ENCODE measurements at regions not wholly inside any gene's neighbourhood (a gene's known extent, or its start where the extent isn't known, plus 50 kb on each side); places are given as distances from the start of the nearest gene placed in this dataset.

GRCh38 chr2:183219888-183220287 lies 95.6 kb downstream of the NUP35 start:
- peaks cover 8% of the 10 kb centered on the region; the same call in 1 of the 3 replicates for H3K4me1 Mint-ChIP-seq
- Histone ChIP-seq H3K4me1 (ENCODE audit: insufficient read depth) (0 out of 2 replicates have a peak, but pooled peaks cover 5% of the 10 kb centered on the region), H4K20me1 (replicated peaks; ENCODE audit: insufficient read depth) (no peaks in the 10 kb centered on the region), H3K79me2 (replicated peaks; ENCODE audit: insufficient read depth) (no peaks in the 10 kb centered on the region), H3K9me2 (ENCODE audit: insufficient read depth) (no peaks in the 10 kb centered on the region), H3K4me2 (no peak overlapping the region), H2AFZ (no peak overlapping the region), H3F3A (replicated peaks; ENCODE audit: low read depth) (no peaks in the 10 kb centered on the region), H3K36me3 (ENCODE audit: insufficient read depth) (no peaks in the 10 kb centered on the region), H3K27me3 (ENCODE audit: insufficient read depth) (no peaks in the 10 kb centered on the region), H3K4me3 (no peak overlapping the region), H3K27ac (ENCODE audit: low read depth) (no peak overlapping the region)
- ATAC-seq (no peak), DNase-seq (ENCODE audit: low spot score) (no peak)
- no peaks in the 10 kb centered on the region for H3K36me3 Mint-ChIP-seq (ENCODE audit: low read depth)
- H3K27ac Mint-ChIP-seq: no peak overlapping the region
- TF ChIP-seq REST (IDR thresholded peaks at IDR 0.05; ENCODE audit: unreplicated experiment) (no peak), ZNF331 (CRISPR knock-in tag; IDR thresholded peaks at IDR 0.05; ENCODE audit: low read depth) (no peak), NANOG (IDR thresholded peaks at IDR 0.05; ENCODE audit: borderline replicate concordance) (no peak), EZH2 (IDR thresholded peaks at IDR 0.05; ENCODE audit: low read depth, unreplicated experiment) (no peak), ZNF114 (CRISPR knock-in tag; IDR thresholded peaks at IDR 0.05) (no peak), POLR2AphosphoS5 (IDR thresholded peaks at IDR 0.05; ENCODE audit: low read depth) (no peak), CREB1 (CRISPR knock-in tag; IDR thresholded peaks at IDR 0.05; ENCODE audit: low read depth) (no peak), EZH2phosphoT487 (IDR thresholded peaks at IDR 0.05; ENCODE audit: unreplicated experiment) (no peak), JUNB (IDR thresholded peaks at IDR 0.05; ENCODE audit: unreplicated experiment) (no peak), STAT1 (IDR thresholded peaks at IDR 0.05; ENCODE audit: unreplicated experiment) (no peak)
- TF ChIP-seq, protein P1, sequence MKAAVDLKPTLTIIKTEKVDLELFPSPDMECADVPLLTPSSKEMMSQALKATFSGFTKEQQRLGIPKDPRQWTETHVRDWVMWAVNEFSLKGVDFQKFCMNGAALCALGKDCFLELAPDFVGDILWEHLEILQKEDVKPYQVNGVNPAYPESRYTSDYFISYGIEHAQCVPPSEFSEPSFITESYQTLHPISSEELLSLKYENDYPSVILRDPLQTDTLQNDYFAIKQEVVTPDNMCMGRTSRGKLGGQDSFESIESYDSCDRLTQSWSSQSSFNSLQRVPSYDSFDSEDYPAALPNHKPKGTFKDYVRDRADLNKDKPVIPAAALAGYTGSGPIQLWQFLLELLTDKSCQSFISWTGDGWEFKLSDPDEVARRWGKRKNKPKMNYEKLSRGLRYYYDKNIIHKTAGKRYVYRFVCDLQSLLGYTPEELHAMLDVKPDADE (IDR thresholded peaks at IDR 0.05): no peak
- TF ChIP-seq, protein P2, sequence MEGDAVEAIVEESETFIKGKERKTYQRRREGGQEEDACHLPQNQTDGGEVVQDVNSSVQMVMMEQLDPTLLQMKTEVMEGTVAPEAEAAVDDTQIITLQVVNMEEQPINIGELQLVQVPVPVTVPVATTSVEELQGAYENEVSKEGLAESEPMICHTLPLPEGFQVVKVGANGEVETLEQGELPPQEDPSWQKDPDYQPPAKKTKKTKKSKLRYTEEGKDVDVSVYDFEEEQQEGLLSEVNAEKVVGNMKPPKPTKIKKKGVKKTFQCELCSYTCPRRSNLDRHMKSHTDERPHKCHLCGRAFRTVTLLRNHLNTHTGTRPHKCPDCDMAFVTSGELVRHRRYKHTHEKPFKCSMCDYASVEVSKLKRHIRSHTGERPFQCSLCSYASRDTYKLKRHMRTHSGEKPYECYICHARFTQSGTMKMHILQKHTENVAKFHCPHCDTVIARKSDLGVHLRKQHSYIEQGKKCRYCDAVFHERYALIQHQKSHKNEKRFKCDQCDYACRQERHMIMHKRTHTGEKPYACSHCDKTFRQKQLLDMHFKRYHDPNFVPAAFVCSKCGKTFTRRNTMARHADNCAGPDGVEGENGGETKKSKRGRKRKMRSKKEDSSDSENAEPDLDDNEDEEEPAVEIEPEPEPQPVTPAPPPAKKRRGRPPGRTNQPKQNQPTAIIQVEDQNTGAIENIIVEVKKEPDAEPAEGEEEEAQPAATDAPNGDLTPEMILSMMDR (conservative IDR thresholded peaks at IDR 0.05; ENCODE audit: low read depth in 2 of 2): no peak
- TF ChIP-seq, protein P3, sequence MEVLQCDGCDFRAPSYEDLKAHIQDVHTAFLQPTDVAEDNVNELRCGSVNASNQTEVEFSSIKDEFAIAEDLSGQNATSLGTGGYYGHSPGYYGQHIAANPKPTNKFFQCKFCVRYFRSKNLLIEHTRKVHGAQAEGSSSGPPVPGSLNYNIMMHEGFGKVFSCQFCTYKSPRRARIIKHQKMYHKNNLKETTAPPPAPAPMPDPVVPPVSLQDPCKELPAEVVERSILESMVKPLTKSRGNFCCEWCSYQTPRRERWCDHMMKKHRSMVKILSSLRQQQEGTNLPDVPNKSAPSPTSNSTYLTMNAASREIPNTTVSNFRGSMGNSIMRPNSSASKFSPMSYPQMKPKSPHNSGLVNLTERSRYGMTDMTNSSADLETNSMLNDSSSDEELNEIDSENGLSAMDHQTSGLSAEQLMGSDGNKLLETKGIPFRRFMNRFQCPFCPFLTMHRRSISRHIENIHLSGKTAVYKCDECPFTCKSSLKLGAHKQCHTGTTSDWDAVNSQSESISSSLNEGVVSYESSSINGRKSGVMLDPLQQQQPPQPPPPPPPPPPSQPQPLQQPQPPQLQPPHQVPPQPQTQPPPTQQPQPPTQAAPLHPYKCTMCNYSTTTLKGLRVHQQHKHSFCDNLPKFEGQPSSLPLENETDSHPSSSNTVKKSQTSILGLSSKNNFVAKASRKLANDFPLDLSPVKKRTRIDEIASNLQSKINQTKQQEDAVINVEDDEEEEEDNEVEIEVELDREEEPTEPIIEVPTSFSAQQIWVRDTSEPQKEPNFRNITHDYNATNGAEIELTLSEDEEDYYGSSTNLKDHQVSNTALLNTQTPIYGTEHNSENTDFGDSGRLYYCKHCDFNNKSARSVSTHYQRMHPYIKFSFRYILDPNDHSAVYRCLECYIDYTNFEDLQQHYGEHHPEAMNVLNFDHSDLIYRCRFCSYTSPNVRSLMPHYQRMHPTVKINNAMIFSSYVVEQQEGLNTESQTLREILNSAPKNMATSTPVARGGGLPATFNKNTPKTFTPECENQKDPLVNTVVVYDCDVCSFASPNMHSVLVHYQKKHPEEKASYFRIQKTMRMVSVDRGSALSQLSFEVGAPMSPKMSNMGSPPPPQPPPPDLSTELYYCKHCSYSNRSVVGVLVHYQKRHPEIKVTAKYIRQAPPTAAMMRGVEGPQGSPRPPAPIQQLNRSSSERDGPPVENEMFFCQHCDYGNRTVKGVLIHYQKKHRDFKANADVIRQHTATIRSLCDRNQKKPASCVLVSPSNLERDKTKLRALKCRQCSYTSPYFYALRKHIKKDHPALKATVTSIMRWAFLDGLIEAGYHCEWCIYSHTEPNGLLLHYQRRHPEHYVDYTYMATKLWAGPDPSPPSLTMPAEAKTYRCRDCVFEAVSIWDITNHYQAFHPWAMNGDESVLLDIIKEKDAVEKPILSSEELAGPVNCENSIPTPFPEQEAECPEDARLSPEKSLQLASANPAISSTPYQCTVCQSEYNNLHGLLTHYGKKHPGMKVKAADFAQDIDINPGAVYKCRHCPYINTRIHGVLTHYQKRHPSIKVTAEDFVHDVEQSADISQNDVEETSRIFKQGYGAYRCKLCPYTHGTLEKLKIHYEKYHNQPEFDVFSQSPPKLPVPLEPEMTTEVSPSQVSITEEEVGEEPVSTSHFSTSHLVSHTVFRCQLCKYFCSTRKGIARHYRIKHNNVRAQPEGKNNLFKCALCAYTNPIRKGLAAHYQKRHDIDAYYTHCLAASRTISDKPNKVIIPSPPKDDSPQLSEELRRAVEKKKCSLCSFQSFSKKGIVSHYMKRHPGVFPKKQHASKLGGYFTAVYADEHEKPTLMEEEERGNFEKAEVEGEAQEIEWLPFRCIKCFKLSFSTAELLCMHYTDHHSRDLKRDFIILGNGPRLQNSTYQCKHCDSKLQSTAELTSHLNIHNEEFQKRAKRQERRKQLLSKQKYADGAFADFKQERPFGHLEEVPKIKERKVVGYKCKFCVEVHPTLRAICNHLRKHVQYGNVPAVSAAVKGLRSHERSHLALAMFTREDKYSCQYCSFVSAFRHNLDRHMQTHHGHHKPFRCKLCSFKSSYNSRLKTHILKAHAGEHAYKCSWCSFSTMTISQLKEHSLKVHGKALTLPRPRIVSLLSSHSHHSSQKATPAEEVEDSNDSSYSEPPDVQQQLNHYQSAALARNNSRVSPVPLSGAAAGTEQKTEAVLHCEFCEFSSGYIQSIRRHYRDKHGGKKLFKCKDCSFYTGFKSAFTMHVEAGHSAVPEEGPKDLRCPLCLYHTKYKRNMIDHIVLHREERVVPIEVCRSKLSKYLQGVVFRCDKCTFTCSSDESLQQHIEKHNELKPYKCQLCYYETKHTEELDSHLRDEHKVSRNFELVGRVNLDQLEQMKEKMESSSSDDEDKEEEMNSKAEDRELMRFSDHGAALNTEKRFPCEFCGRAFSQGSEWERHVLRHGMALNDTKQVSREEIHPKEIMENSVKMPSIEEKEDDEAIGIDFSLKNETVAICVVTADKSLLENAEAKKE (CRISPR knock-in tag; IDR thresholded peaks at IDR 0.05): no peak
- H3K4me3 Mint-ChIP-seq: no peak overlapping the region
- no peaks in the 10 kb centered on the region for H3K9me3 Mint-ChIP-seq
- H3K27me3 Mint-ChIP-seq (ENCODE audit: insufficient read depth, low read depth, poor library complexity): peaks cover 2% of the 10 kb centered on the region

Data from GM23338 (cell line).